ENCODE measurements at regions not wholly inside any gene's neighbourhood (a gene's known extent, or its start where the extent isn't known, plus 50 kb on each side); places are given as distances from the start of the nearest gene placed in this dataset.

- DNase-seq (ENCODE audit: low read depth) = no peak
- TF ChIP-seq, protein P1, sequence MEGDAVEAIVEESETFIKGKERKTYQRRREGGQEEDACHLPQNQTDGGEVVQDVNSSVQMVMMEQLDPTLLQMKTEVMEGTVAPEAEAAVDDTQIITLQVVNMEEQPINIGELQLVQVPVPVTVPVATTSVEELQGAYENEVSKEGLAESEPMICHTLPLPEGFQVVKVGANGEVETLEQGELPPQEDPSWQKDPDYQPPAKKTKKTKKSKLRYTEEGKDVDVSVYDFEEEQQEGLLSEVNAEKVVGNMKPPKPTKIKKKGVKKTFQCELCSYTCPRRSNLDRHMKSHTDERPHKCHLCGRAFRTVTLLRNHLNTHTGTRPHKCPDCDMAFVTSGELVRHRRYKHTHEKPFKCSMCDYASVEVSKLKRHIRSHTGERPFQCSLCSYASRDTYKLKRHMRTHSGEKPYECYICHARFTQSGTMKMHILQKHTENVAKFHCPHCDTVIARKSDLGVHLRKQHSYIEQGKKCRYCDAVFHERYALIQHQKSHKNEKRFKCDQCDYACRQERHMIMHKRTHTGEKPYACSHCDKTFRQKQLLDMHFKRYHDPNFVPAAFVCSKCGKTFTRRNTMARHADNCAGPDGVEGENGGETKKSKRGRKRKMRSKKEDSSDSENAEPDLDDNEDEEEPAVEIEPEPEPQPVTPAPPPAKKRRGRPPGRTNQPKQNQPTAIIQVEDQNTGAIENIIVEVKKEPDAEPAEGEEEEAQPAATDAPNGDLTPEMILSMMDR (IDR thresholded peaks at IDR 0.05; ENCODE audit: control insufficient read depth, insufficient read depth, low read depth, low read length, missing control alignments) = no peak
- H3K4me3 ChIP-seq (ENCODE audit: control insufficient read depth, low read depth, low read length) = no peak overlapping the region
These were observed 110.3 kb downstream of the LSM3 start for GRCh38 chr3:14288833-14289451.

- no peak overlapping the region for H3K4me3 ChIP-seq (ENCODE audit: control insufficient read depth, low read depth, low read length)
- TF ChIP-seq, protein P1 (IDR thresholded peaks at IDR 0.05; ENCODE audit: control insufficient read depth, insufficient read depth, low read depth, low read length, missing control alignments) = no peak
- DNase-seq (ENCODE audit: low read depth) = peak; percentile 81
These were observed 111.2 kb downstream of the LSM3 start for GRCh38 chr3:14289590-14290461.

DNA sequence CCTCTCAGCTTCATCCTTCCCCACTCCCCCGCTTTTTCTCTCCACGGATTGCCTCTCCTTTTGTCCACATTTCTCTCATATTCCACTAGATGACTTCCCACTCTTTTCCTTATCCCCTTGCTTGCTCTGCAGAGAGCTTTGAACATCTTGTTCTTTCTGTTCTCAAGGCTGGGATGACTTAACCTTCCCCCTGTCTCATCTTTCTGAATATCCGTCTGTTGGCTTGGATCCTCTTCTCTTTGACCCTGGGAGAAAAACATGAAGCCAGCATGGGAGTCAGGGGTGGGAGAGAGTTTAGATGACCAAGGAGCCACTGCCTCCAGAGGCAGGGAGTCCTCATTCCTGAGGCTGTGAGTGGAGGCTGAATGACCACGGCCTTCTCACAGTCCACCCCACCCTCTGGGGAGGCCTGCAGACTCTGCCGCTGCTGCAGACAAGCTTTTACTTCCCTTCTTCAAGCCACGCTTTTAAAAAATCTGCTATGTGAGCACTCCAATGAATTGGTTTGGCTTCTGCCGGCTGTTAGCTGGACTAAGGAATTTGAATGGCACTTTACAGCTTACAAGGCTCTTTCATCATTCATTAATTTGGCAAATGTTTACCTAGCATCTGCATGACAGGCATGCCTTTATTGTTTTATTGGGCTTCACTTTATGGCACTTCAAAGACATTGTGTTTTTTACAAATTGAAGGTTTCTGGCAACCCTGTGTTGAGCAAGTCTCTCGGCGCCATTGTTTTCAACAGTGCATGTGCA is 111.6 kb upstream of the SLC6A6 start:
- H3K4me3 ChIP-seq (ENCODE audit: control insufficient read depth, low read depth, low read length) = no peak overlapping the region
- peak; percentile 31 for DNase-seq (ENCODE audit: low read depth)
- TF ChIP-seq, protein P1 (IDR thresholded peaks at IDR 0.05; ENCODE audit: control insufficient read depth, insufficient read depth, low read depth, low read length, missing control alignments) = no peak

DNA sequence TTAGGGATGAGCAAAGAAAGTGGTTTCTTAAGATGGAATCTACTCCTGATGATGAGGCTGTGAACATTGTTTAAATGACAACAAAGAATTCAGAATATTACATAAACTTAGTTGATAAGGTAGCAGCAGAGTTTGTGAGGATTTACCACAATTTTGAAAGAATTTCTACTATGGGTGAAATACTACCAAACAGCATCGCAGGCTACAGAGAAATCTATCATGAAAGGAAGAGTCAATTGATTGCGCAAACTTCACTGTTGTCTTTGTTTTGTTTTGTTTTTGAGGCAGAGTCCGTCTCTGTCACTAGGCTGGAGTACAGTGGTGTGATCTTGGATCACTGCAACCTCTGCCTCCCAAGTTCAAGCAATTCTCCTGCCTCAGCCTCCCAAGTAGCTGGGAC is 107.4 kb upstream of the SLC6A6 start:
- H3K4me3 ChIP-seq (ENCODE audit: control insufficient read depth, low read depth, low read length) = no peak overlapping the region
- TF ChIP-seq, protein P1 (IDR thresholded peaks at IDR 0.05; ENCODE audit: control insufficient read depth, insufficient read depth, low read depth, low read length, missing control alignments) = no peak
- DNase-seq (ENCODE audit: low read depth) = no peak

- no peak for DNase-seq (ENCODE audit: low read depth)
- TF ChIP-seq, protein P1 (IDR thresholded peaks at IDR 0.05; ENCODE audit: control insufficient read depth, insufficient read depth, low read depth, low read length, missing control alignments) = no peak
- no peak overlapping the region for H3K4me3 ChIP-seq (ENCODE audit: control insufficient read depth, low read depth, low read length)
These were observed 106.6 kb upstream of the SLC6A6 start for GRCh38 chr3:14295801-14296200.

DNA sequence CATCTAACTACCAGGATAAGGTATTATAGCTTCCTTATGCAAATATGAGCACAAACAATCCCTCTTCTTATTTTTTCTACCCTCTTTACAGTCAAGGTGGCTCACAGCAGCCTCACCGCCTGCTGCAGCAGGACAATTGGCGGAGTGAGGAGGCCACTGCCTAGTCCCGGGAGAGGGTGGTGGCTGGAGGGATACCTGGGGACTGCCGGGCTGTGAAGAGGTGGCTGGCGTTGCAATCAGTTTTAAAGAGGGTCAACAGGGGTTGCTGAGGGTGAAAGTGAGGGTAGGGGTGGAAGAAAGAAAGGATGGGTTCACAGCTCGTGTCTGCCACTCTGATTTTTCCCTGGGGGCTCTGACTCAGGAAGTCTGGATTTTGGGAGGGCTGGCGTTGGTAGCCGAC is 105.1 kb upstream of the SLC6A6 start:
- DNase-seq (ENCODE audit: low read depth) = no peak

More for the DNA sequence above, 105.1 kb upstream of the SLC6A6 start:
- TF ChIP-seq, protein P1 (IDR thresholded peaks at IDR 0.05; ENCODE audit: control insufficient read depth, insufficient read depth, low read depth, low read length, missing control alignments) = no peak
- H3K4me3 ChIP-seq (ENCODE audit: control insufficient read depth, low read depth, low read length) = no peak overlapping the region
